BE2C (cell line): ENCODE measurements at regions not wholly inside any gene's neighbourhood (a gene's known extent, or its start where the extent isn't known, plus 50 kb on each side); places are given as distances from the start of the nearest gene placed in this dataset.

Source experiments
- DNase-seq: peaks from one replicate; pipeline ENCODE4 v3.0.0-alpha.2; 2020
- H3K27me3 ChIP-seq: fragments of 250-450 bp; sonication (Bioruptor Pico); 2 replicates; pipeline ENCODE4 v1.5.1; 2020; ENCODE audit warnings: mild to moderate bottlenecking
- H3K36me3 ChIP-seq: fragments of 250-450 bp; sonication (Bioruptor Pico); 2 replicates; pipeline ENCODE4 v1.5.1; 2020; ENCODE audit warnings: mild to moderate bottlenecking
- H3K4me1 ChIP-seq: fragments of 250-450 bp; sonication (Bioruptor Pico); 2 replicates; pipeline ENCODE4 v1.5.1; 2020
- H3K4me3 ChIP-seq: 2 replicates; pipeline ENCODE4 v1.5.1; 2011; ENCODE audit warnings: low read depth, low read length
- H3K9me3 ChIP-seq: fragments of 250-450 bp; sonication (Bioruptor Pico); 2 replicates; pipeline ENCODE4 v1.5.1; 2020
- TF ChIP-seq, protein P1 (sequence below): IDR thresholded peaks from 2 replicates; pipeline ENCODE4 v1.5.1; 2012; ENCODE audit warnings: mild to moderate bottlenecking, low read depth, low read length

DNA sequence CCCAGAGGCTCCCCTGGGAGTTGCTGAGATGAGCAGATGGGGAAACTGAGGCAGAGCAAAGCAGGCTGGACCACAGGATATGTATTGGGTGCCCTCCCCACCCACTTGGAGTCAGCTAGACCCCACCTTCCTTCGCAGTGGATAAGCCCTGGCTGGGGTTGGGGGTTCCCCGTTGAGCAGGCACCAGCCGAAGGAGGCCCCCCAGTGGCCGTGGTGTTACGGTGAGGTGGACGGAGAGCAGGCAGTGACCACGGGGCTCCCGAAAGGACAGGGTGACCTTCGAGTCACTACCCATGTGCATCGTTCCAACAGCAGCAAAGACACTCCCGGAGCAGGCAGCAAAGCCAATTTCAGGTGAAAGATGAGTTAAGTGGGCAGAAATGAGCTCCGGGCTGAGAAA, 62.4 kb upstream of the ADGRE5 start:
- DNase-seq, result no peak
- Histone ChIP-seq H3K27me3 (no peaks in the 10 kb centered on the region), H3K36me3 (no peaks in the 10 kb centered on the region), H3K4me3 (no peak overlapping the region), H3K9me3 (no peaks in the 10 kb centered on the region), H3K4me1 (no peaks in the 10 kb centered on the region)
- TF ChIP-seq, protein P1, sequence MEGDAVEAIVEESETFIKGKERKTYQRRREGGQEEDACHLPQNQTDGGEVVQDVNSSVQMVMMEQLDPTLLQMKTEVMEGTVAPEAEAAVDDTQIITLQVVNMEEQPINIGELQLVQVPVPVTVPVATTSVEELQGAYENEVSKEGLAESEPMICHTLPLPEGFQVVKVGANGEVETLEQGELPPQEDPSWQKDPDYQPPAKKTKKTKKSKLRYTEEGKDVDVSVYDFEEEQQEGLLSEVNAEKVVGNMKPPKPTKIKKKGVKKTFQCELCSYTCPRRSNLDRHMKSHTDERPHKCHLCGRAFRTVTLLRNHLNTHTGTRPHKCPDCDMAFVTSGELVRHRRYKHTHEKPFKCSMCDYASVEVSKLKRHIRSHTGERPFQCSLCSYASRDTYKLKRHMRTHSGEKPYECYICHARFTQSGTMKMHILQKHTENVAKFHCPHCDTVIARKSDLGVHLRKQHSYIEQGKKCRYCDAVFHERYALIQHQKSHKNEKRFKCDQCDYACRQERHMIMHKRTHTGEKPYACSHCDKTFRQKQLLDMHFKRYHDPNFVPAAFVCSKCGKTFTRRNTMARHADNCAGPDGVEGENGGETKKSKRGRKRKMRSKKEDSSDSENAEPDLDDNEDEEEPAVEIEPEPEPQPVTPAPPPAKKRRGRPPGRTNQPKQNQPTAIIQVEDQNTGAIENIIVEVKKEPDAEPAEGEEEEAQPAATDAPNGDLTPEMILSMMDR, result peak; percentile 31; the same call in 1 of the 2 replicates

DNA sequence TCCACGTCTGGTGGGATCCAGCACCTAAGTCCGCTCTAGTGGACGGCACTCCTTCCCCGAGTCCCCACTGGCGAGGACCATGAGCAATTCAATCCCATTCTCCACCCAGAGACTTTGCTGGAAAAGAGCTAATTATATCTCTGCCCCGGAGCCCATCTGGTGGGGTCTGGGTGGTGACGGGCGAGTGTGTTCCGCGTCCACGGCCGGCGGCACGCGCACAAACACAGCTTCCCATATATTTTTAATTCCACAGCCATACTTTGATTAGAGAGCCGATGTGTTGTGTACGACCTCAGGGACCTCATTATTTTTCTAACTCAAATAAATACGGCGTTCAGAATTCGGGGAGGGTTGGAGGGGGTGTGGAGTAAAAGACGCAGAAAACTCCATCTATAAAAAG, 64.1 kb upstream of the ADGRE5 start:
- Histone ChIP-seq H3K9me3 (no peaks in the 10 kb centered on the region), H3K36me3 (no peaks in the 10 kb centered on the region), H3K4me3 (no peak overlapping the region), H3K27me3 (no peaks in the 10 kb centered on the region), H3K4me1 (no peaks in the 10 kb centered on the region)
- TF ChIP-seq, protein P1, result no peak
- DNase-seq, result no peak

DNA sequence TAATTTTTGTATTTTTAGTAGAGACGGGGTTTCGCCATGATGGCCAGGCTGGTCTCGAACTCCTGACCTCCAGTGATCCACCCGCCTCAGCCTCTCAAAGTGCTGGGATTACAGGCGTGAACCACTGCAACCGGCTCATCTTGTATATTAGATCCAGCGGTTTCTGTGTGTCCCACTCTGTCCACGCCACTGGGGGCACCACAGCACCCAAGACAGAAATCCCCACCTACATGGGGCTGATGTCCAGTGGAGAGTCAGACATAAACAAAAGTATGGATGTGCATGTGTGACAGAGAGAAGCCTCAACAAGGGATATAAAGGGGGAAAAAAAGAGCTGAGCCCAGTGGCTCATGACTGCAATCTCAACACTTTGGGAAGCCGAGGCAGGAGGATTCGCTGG, 65.8 kb upstream of the ADGRE5 start:
- no peaks in the 10 kb centered on the region for H3K27me3 ChIP-seq
- H3K4me1 ChIP-seq, result no peaks in the 10 kb centered on the region
- DNase-seq, result no peak
- no peak overlapping the region for H3K4me3 ChIP-seq
- H3K9me3 ChIP-seq, result no peaks in the 10 kb centered on the region
- TF ChIP-seq, protein P1, result peak; percentile 23; the same call in 1 of the 2 replicates
- H3K36me3 ChIP-seq, result no peaks in the 10 kb centered on the region

DNA sequence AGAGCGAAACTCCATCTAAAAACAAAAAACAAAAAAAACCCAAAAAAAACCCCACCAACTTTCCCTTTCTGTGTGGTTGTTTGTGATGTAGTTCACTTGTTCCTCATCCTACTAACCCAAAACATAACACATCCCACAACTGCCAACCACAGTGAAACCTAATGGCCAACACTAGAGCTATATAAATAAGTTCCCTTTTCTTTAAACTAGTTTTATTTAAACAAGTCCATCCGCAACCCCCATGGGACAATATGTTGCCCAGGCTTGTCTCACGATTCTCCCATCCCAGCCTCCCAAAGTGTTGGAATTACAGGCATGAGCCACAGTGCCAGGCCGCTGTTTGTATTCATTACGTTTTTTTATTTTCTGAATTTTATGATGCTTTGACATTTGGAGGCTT, 71.2 kb upstream of the ADGRE5 start:
- no peak for DNase-seq
- no peak overlapping the region for H3K4me3 ChIP-seq
- H3K4me1 ChIP-seq, result no peaks in the 10 kb centered on the region
- H3K27me3 ChIP-seq, result no peaks in the 10 kb centered on the region
- TF ChIP-seq, protein P1, result no peak
- no peaks in the 10 kb centered on the region; the same call in 1 of the 2 replicates for H3K9me3 ChIP-seq
- H3K36me3 ChIP-seq, result no peaks in the 10 kb centered on the region

DNA sequence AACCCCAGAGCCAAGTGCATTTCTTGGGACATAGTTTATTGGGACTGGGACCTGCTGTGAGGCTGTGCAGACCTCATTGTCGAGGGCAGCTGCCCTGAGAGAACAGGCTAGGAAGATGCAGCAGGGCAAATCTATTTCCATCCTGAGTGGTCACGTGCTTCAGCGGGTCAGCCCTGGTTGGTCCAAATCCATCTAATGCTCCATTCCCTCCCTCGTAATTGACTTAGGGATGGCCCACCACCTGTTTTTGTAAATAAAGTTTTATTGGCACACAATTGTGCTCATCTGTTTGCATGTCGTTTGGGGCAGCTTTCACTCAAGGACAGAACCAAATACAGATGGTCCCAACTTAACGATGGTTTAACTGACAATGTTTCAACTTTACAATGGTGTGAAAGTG, 75.5 kb upstream of the ADGRE5 start:
- H3K27me3 ChIP-seq, result no peaks in the 10 kb centered on the region

DNA sequence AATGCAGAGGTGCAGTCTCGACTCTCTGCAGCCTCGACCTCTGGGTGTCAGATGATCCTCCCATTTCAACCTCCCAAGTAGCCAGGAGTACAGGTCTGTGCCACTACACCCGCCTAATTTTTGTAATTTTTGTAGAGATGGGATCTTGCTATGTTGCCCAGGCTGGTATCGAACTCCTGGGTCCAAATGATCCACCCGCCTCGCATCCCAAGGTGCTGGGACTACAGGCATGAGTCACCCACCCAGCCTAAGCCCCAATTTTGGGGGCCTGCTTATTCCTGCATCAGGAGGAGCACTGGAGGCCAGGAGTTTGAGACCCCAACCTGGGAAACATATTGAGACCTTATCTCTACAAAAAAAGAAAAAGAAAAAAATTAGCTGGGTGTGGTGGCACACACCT, 80.1 kb upstream of the ADGRE5 start:
- Histone ChIP-seq H3K36me3 (no peaks in the 10 kb centered on the region), H3K4me1 (no peaks in the 10 kb centered on the region), H3K9me3 (no peaks in the 10 kb centered on the region), H3K4me3 (no peak overlapping the region), H3K27me3 (no peaks in the 10 kb centered on the region)
- no peak for DNase-seq
- TF ChIP-seq, protein P1, result no peak

More for the DNA sequence above, 75.5 kb upstream of the ADGRE5 start:
- peak; percentile 27 for DNase-seq
- H3K9me3 ChIP-seq, result no peaks in the 10 kb centered on the region; the same call in 1 of the 2 replicates
- H3K36me3 ChIP-seq, result no peaks in the 10 kb centered on the region
- no peaks in the 10 kb centered on the region for H3K4me1 ChIP-seq
- TF ChIP-seq, protein P1, result no peak
- H3K4me3 ChIP-seq, result no peak overlapping the region
